Activated CD8-positive, alpha-beta T cell treated with anti-CD3 and anti-CD28 coated beads for 36 hours (primary cell): ENCODE measurements at regions not wholly inside any gene's neighbourhood (a gene's known extent, or its start where the extent isn't known, plus 50 kb on each side); places are given as distances from the start of the nearest gene placed in this dataset.

Experiments used
- ATAC-seq: fragments of 200-7000 bp; cut with Tn5 transposase; one replicate; pipeline ENCODE4 v1.10.0; 2021; ENCODE audit warnings: mild to moderate bottlenecking, moderate library complexity
- CTCF ChIA-PET: fragments of 350-600 bp; sonication (Branson Sonifier 250); formaldehyde crosslinking; loops from one replicate; lab custom pipeline; 2021; ENCODE audit warnings: antibody characterized with exemption; lab: Charles Lee
- POLR2A ChIA-PET: fragments of 350-600 bp; sonication (Branson Sonifier 250); formaldehyde crosslinking; loops from one replicate; lab custom pipeline; 2021; ENCODE audit warnings: antibody characterized with exemption; lab: Charles Lee
- DNase-seq: peaks from one replicate; pipeline ENCODE4 v3.0.0-alpha.2; 2020
- H3K27ac Mint-ChIP-seq: one replicate; pipeline ENCODE4 v1.8.0; 2021; ENCODE audit warnings: mild to moderate bottlenecking, mixed read lengths
- H3K27me3 Mint-ChIP-seq: one replicate; pipeline ENCODE4 v1.8.0; 2021; ENCODE audit warnings: mixed read lengths
- H3K36me3 Mint-ChIP-seq: one replicate; pipeline ENCODE4 v1.8.0; 2021; ENCODE audit warnings: low read depth, mixed read lengths
- H3K4me1 Mint-ChIP-seq: one replicate; pipeline ENCODE4 v1.8.0; 2021; ENCODE audit warnings: low read depth, mixed read lengths
- H3K4me3 Mint-ChIP-seq: one replicate; pipeline ENCODE4 v1.8.0; 2021; ENCODE audit warnings: mild to moderate bottlenecking, moderate library complexity, mixed read lengths
- H3K9me3 Mint-ChIP-seq: one replicate; pipeline ENCODE4 v1.8.0; 2021; ENCODE audit warnings: mixed read lengths
- CTCF ChIP-seq: fragments of 200-600 bp; IDR thresholded peaks from one replicate; pipeline ENCODE4 v1.8.0; 2022; ENCODE audit warnings: antibody characterized with exemption, mild to moderate bottlenecking
- intact Hi-C: fragments of 100-400 bp; cut with micrococcal nuclease; formaldehyde crosslinking; loops from one replicate; pipeline ENCODE4 v1.10.0; 2022

- no peaks in the 10 kb centered on the region for H3K9me3 Mint-ChIP-seq
- POLR2A ChIA-PET, result interaction anchor here (0.9 to 1.2 kb wide), 2 partner anchors 37 to 49 kb away, joined by 3 to 4 read pairs; no protein-coding TSS in a partner anchor
- peaks cover 23% of the 10 kb centered on the region for H3K4me1 Mint-ChIP-seq
- DNase-seq, result no peak
- H3K36me3 Mint-ChIP-seq, result no peaks in the 10 kb centered on the region
- TF ChIP-seq CTCF, result no peak
- peaks cover 5% of the 10 kb centered on the region for H3K27me3 Mint-ChIP-seq
- intact Hi-C loops, result no loop called here
- H3K27ac Mint-ChIP-seq, result no peak overlapping the region
- CTCF ChIA-PET, result interaction anchor here (0.6 to 1.8 kb wide), 2 partner anchors 119 to 402 kb away, joined by 4 to 5 read pairs; no protein-coding TSS in a partner anchor
- ATAC-seq, result no peak
- no peak overlapping the region for H3K4me3 Mint-ChIP-seq
Measured at GRCh38 chr13:44309794-44310757, 63.5 kb upstream of the SERP2 start.

DNA sequence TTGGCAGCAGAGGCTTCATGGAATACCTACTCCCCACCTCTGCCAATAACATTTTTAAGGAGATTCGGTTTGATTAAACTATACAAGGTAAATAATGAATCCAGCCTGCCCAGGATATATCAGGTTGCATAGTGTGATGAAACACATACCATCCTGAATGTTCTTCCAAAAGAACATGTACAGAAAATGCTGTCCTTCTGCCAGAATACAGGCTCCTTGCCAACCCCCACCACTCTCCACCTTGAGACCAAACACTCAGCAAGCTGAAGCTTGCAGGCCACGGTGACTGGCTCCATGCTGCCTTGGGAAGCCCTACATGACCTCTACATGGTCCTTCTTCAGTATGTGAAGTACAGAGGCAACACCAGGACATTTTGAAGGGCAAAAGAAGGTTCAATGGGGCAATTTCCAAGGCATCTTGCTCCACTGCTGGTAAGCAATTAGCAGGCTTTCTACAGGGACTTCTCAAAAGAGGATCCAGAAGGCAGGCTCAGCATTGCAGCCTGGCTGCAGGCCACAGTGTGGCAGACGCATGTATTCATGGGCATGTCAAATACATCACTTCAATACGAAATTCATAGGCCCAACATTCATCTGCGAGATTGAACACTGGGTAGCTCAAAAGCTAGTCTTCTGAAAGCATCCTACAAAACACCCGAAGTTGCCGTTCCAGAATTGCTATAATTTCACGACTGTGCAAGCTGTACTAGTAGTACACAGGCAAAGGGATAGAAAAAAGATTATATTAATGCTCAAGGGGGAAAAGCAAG is 62.4 kb upstream of the SERP2 start:
- POLR2A ChIA-PET, result interaction anchor here (0.9 to 1.2 kb wide), 2 partner anchors 38 to 50 kb away, joined by 3 to 4 read pairs; no protein-coding TSS in a partner anchor
- no peaks in the 10 kb centered on the region for H3K36me3 Mint-ChIP-seq
- CTCF ChIA-PET, result interaction anchor here (1.8 kb wide), 1 partner anchor 120 kb away, joined by 5 read pairs; no protein-coding TSS in a partner anchor
- ATAC-seq, result no peak
- no peak for TF ChIP-seq CTCF
- H3K27me3 Mint-ChIP-seq, result peaks cover 5% of the 10 kb centered on the region
- intact Hi-C loops, result no loop called here
- H3K9me3 Mint-ChIP-seq, result no peaks in the 10 kb centered on the region
- DNase-seq, result no peak
- no peak overlapping the region for H3K4me3 Mint-ChIP-seq
- H3K4me1 Mint-ChIP-seq, result peaks cover 18% of the 10 kb centered on the region
- H3K27ac Mint-ChIP-seq, result no peak overlapping the region

DNA sequence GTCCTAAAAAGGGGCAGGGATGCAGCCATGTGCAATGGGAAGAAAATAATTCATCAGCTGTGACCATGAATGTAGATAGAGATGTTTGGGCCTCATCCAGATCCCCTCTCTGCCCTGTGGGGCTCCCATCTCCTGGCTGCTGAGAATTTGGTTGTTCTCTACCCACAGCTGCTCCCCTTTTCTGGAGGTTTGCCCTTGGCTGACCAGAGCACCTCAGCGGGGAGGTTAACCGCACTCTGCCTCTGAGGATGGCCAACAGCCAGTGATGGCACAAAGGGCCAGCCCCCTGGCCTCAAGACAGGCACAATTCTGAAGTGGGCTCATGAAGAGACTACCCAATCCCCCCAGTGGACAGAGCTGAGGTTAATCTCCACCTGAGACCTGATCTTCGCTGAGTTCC is 61.5 kb upstream of the SERP2 start:
- no peak for DNase-seq
- Mint-ChIP-seq H3K4me3 (no peak overlapping the region), H3K4me1 (peaks cover 10% of the 10 kb centered on the region), H3K27ac (no peak overlapping the region), H3K36me3 (no peaks in the 10 kb centered on the region), H3K9me3 (no peaks in the 10 kb centered on the region), H3K27me3 (peaks cover 5% of the 10 kb centered on the region)
- ATAC-seq, result no peak
- ChIA-PET CTCF (interaction anchor here (1.8 kb wide), 1 partner anchor 121 kb away, joined by 5 read pairs; no protein-coding TSS in a partner anchor), POLR2A (no interaction called here)
- intact Hi-C loops, result no loop called here
- TF ChIP-seq CTCF, result no peak

DNA sequence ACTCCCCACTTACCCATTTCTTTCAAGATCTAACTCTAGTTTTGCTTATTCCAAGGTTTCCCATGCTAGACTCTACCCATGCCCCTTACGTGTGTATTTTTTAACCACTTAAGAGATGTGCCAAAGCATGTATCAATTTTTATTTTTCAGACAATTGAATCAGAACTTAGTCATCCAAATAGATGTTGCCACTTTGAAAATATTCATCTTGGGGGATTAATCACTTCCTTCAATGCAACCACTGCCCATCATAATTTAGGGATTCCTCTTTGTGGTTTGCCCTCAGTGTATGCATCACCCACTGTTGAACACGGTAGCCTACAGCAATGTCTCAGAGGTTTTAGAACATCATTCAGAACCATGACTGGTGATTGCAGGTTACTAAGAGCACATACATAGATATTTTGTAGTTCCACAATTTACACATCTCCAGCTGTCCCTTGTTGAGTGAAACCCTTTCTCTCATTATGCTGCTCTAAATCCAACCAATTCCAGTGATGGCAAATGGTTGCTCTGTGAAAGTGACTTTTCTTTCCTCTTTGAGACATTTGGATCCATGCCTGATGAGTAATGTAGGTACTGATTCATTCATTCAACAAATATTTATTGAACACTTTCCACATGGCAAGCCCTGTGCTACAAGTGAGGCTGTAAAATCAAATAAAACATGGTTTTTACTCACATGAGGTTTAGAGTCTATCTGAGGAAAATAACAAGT is 60.6 kb upstream of the SERP2 start:
- no peaks in the 10 kb centered on the region for H3K9me3 Mint-ChIP-seq
- no peaks in the 10 kb centered on the region for H3K36me3 Mint-ChIP-seq
- POLR2A ChIA-PET, result no interaction called here
- H3K4me3 Mint-ChIP-seq, result no peak overlapping the region
- CTCF ChIA-PET, result no interaction called here
- no peak for TF ChIP-seq CTCF
- intact Hi-C loops, result no loop called here
- peak; percentile 88 for ATAC-seq
- H3K27me3 Mint-ChIP-seq, result peaks cover 8% of the 10 kb centered on the region
- no peak for DNase-seq
- H3K4me1 Mint-ChIP-seq, result peaks cover 10% of the 10 kb centered on the region
- H3K27ac Mint-ChIP-seq, result no peak overlapping the region
